GM23248 (cell line): ENCODE measurements at regions not wholly inside any gene's neighbourhood (a gene's known extent, or its start where the extent isn't known, plus 50 kb on each side); places are given as distances from the start of the nearest gene placed in this dataset.

ENCODE experiments used
- DNase-seq: peaks from one replicate; pipeline ENCODE4 v3.0.0-alpha.2; 2015
- H2AFZ ChIP-seq: fragments of 200-600 bp; sonication (generic); 2 replicates; pipeline ENCODE4 v1.6.1; 2016; ENCODE audit warnings: antibody characterized with exemption
- H3F3A ChIP-seq: fragments of 200-600 bp; sonication (generic); 2 replicates; pipeline ENCODE4 v1.6.1; 2016; ENCODE audit warnings: mild to moderate bottlenecking, antibody characterized with exemption, mixed run types; ENCODE audit not compliant: insufficient read depth
- H3K27ac ChIP-seq: fragments of 200-600 bp; sonication (generic); 2 replicates; pipeline ENCODE4 v1.5.1; 2016; ENCODE audit warnings: mild to moderate bottlenecking
- H3K27me3 ChIP-seq: fragments of 200-600 bp; sonication (generic); replicated peaks from 2 replicates; pipeline ENCODE4 v1.6.1; 2016; ENCODE audit warnings: mild to moderate bottlenecking; ENCODE audit not compliant: insufficient read depth
- H3K36me3 ChIP-seq: fragments of 200-600 bp; sonication (generic); 2 replicates; pipeline ENCODE4 v1.6.1; 2016; ENCODE audit warnings: low read depth, mild to moderate bottlenecking
- H3K4me1 ChIP-seq: fragments of 200-600 bp; sonication (generic); 2 replicates; pipeline ENCODE4 v1.6.1; 2016; ENCODE audit warnings: mild to moderate bottlenecking; ENCODE audit not compliant: insufficient read depth
- H3K4me2 ChIP-seq: fragments of 200-600 bp; sonication (generic); one replicate; pipeline ENCODE4 v1.6.1; 2016; ENCODE audit warnings: mild to moderate bottlenecking; ENCODE audit not compliant: unreplicated experiment
- H3K4me3 ChIP-seq: fragments of 200-600 bp; sonication (generic); 2 replicates; pipeline ENCODE4 v1.5.1; 2016; ENCODE audit warnings: mild to moderate bottlenecking
- H3K79me2 ChIP-seq: fragments of 200-600 bp; sonication (generic); 2 replicates; pipeline ENCODE4 v1.6.1; 2016; ENCODE audit warnings: mild to moderate bottlenecking; ENCODE audit not compliant: insufficient read depth
- H3K9ac ChIP-seq: fragments of 200-600 bp; sonication (generic); 2 replicates; pipeline ENCODE4 v1.6.1; 2016; ENCODE audit warnings: mild to moderate bottlenecking
- H3K9me2 ChIP-seq: fragments of 200-600 bp; sonication (generic); 2 replicates; pipeline ENCODE4 v1.6.1; 2016; ENCODE audit warnings: mixed run types, mild to moderate bottlenecking, moderate library complexity; ENCODE audit not compliant: insufficient read depth
- H3K9me3 ChIP-seq: fragments of 200-600 bp; sonication (generic); one replicate; pipeline ENCODE4 v1.6.1; 2017; ENCODE audit warnings: low read depth
- H4K20me1 ChIP-seq: fragments of 200-600 bp; sonication (generic); 2 replicates; pipeline ENCODE4 v1.6.0; 2016; ENCODE audit not compliant: insufficient read depth
- EZH2 ChIP-seq: fragments of 200-600 bp; sonication (generic); IDR thresholded peaks from 2 replicates; pipeline ENCODE4 v1.6.1; 2018; ENCODE audit warnings: antibody characterized with exemption, mild to moderate bottlenecking; ENCODE audit not compliant: insufficient read depth, poor library complexity, severe bottlenecking
- EZH2phosphoT487 ChIP-seq: fragments of 200-600 bp; sonication (generic); IDR thresholded peaks from 2 replicates; pipeline ENCODE4 v1.6.1; 2018; ENCODE audit warnings: antibody characterized with exemption, moderate library complexity, mild to moderate bottlenecking, low read depth; ENCODE audit not compliant: insufficient read depth
- WGBS, 2 experiments: methylation state at CpG; one replicate each; pipeline ENCODE4 v1.1.6; 2015 to 2017; ENCODE audit warnings: low lambda C conversion rate in 2 of 2, low coverage in 1 of 2; ENCODE audit errors: missing lambda C conversion rate in 2 of 2; 5-methylcytosine and 5-hydroxymethylcytosine counted together
- in situ Hi-C: fragments of 300-500 bp; cut with MboI; formaldehyde crosslinking; loops from 2 replicates; pipeline ENCODE4 v1.15.0; 2020

DNA sequence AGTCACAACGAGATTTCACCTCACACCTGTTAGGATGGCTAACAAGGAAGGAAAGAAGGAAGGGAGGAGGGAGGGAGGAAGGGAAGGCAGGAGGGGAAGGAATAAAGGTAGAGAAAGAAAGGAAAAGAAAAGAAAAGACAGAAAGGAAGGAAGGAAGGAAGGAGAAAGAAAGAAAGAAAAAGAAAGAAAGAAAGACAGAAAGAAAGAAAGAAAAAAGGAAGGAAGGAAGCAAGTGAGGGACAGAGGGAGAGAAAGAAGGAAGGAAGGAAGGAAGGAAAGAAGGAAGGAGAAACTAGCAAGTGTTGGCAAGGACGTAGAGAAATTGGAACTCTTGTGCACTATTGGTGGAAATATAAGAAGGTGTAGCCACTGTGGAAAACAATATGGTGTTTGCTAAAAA lies 52.2 kb downstream of the CCDC185 start:
- in situ Hi-C loops = no loop called here
- Histone ChIP-seq H4K20me1 (no peaks in the 10 kb centered on the region), H3K27ac (no peak overlapping the region), H3K4me3 (no peak overlapping the region), H3F3A (no peaks in the 10 kb centered on the region), H3K79me2 (no peaks in the 10 kb centered on the region), H3K27me3 (peaks cover 5% of the 10 kb centered on the region), H3K4me1 (no peaks in the 10 kb centered on the region), H3K9me3 (no peaks in the 10 kb centered on the region), H3K4me2 (no peak overlapping the region), H3K9ac (no peak overlapping the region), H2AFZ (no peak overlapping the region), H3K36me3 (no peaks in the 10 kb centered on the region), H3K9me2 (no peaks in the 10 kb centered on the region)
- DNase-seq = no peak
- WGBS, 2 experiments = 27 to 31% methylated on average over 2 of the region's 2 CpGs
- TF ChIP-seq EZH2 (no peak), EZH2phosphoT487 (no peak)

DNA sequence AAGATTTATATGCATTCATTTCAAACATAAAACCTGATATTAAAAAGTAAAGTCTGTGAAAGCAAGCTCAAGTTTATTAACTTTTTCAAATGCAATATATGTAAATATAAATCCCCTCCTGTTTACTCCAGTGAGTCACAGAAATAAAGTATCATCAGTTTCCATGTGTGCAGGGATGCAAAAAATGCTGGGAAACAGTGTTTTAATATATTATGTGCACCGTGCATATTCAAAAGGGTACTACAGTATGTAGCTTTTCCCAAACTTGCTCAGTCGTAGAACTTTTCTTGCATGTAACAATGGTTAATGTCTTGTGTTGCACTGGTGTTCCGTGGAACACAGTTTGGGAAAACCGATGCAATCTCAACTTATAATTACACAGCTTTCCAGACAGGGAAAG lies 60.7 kb downstream of the CCDC185 start:
- H3K4me3 ChIP-seq = no peak overlapping the region
- H3K79me2 ChIP-seq = no peaks in the 10 kb centered on the region
- H3K27ac ChIP-seq = no peak overlapping the region
- H3K9ac ChIP-seq = no peak overlapping the region
- no peaks in the 10 kb centered on the region for H3K9me3 ChIP-seq
- H3K4me1 ChIP-seq = no peaks in the 10 kb centered on the region
- no peaks in the 10 kb centered on the region for H3K36me3 ChIP-seq
- H3F3A ChIP-seq = no peaks in the 10 kb centered on the region
- no peak overlapping the region for H3K4me2 ChIP-seq
- no peaks in the 10 kb centered on the region; the same call in 1 of the 2 replicates for H3K27me3 ChIP-seq
- H3K9me2 ChIP-seq = no peaks in the 10 kb centered on the region
- no peak overlapping the region for H2AFZ ChIP-seq
- in situ Hi-C loops = no loop called here
- TF ChIP-seq EZH2 = no peak
- no peak for TF ChIP-seq EZH2phosphoT487
- WGBS, 2 experiments = 63 to 66% methylated on average over 4 of the region's 4 CpGs
- no peak for DNase-seq
- H4K20me1 ChIP-seq = no peaks in the 10 kb centered on the region

DNA sequence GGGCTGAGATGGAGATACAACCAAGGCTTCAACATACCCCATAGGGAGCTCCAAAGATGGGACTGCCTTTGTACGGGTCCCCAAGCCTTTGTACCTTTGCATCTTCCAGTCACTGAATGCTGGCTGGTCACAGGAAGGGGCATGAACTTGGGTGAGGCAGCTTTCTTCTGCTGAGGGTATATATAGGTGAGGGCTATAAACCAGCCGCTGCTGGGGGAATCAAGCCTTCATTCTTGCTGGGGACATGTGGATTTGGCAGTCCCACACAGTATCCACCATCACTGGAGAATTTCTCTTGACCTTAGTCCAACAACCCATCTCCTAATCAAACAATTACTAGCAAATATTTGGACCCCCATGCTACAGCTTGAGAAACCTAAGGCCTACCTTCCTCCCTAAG lies 61.7 kb downstream of the CCDC185 start:
- no peak overlapping the region for H2AFZ ChIP-seq
- H3K4me3 ChIP-seq = no peak overlapping the region
- in situ Hi-C loops = no loop called here
- H3K9me3 ChIP-seq = no peaks in the 10 kb centered on the region
- no peak overlapping the region for H3K27ac ChIP-seq
- H3K36me3 ChIP-seq = no peaks in the 10 kb centered on the region
- no peak overlapping the region for H3K9ac ChIP-seq
- H3K9me2 ChIP-seq = no peaks in the 10 kb centered on the region
- H4K20me1 ChIP-seq = no peaks in the 10 kb centered on the region
- TF ChIP-seq EZH2 = no peak
- TF ChIP-seq EZH2phosphoT487 = no peak
- no peaks in the 10 kb centered on the region; the same call in 1 of the 2 replicates for H3K27me3 ChIP-seq
- no peak overlapping the region for H3K4me2 ChIP-seq
- H3F3A ChIP-seq = no peaks in the 10 kb centered on the region
- H3K79me2 ChIP-seq = no peaks in the 10 kb centered on the region
- no peaks in the 10 kb centered on the region for H3K4me1 ChIP-seq
- no peak for DNase-seq
- 37 to 51% methylated on average over 2 of the region's 2 CpGs for WGBS, 2 experiments

DNA sequence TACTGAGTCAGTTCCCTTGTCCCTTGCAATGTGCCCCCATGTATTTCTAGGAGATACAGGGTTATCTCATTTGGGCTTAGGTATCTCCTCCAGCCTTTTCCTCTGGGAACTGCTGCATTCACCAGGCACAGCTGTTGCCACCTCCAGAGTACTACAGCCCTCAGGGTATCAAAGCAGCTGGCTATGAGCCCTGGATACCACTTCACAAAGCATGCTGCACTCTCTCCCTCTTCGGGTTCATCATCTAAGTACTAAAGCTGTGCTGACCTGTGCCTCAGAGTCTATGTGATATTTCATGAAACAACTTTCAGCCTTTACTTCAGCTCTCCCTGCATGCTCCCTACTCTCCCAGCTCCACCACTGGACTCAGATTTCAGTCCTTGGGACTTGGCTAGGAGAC lies 62.3 kb downstream of the CCDC185 start:
- H4K20me1 ChIP-seq = no peaks in the 10 kb centered on the region
- in situ Hi-C loops = no loop called here
- no peak overlapping the region for H2AFZ ChIP-seq
- no peaks in the 10 kb centered on the region for H3K9me2 ChIP-seq
- H3K9ac ChIP-seq = no peak overlapping the region
- WGBS, 2 experiments = 5 to 20% methylated on average over 1 of the region's 1 CpG
- DNase-seq = no peak
- no peaks in the 10 kb centered on the region for H3K79me2 ChIP-seq
- H3K27me3 ChIP-seq = no peaks in the 10 kb centered on the region; the same call in 1 of the 2 replicates
- no peaks in the 10 kb centered on the region for H3F3A ChIP-seq
- no peak overlapping the region for H3K4me3 ChIP-seq
- H3K4me2 ChIP-seq = no peak overlapping the region
- no peaks in the 10 kb centered on the region for H3K36me3 ChIP-seq
- no peaks in the 10 kb centered on the region for H3K4me1 ChIP-seq
- H3K9me3 ChIP-seq = no peaks in the 10 kb centered on the region
- no peak for TF ChIP-seq EZH2phosphoT487
- TF ChIP-seq EZH2 = no peak
- H3K27ac ChIP-seq = no peak overlapping the region

DNA sequence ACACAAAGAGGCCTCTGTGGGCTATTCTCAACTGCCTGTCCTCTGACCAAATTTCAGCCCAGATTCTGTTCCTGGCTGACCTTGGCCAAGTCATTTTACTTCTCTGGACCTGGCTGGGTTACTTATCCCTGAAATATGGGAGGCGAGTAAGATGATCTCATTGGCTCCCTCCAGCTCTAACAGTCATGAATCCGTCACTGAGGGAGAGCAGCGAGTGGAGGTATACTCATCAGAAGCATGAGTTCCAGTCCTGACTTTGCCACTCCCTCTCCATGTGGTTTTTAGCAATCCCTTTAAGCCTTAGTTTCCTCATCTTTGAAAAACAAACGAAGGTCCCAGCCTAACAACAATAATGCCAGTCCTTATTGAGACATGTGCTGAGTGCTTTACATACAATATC lies 63.5 kb downstream of the CCDC185 start:
- H2AFZ ChIP-seq = no peak overlapping the region
- in situ Hi-C loops = no loop called here
- H3K79me2 ChIP-seq = no peaks in the 10 kb centered on the region
- H3K36me3 ChIP-seq = no peaks in the 10 kb centered on the region
- 62 to 63% methylated on average over 4 of the region's 4 CpGs for WGBS, 2 experiments
- no peak overlapping the region for H3K4me2 ChIP-seq
- H3F3A ChIP-seq = no peaks in the 10 kb centered on the region
- no peak overlapping the region for H3K27ac ChIP-seq
- TF ChIP-seq EZH2 (no peak), EZH2phosphoT487 (no peak)
- H3K4me3 ChIP-seq = no peak overlapping the region
- H3K27me3 ChIP-seq = no peaks in the 10 kb centered on the region; the same call in 1 of the 2 replicates
- no peaks in the 10 kb centered on the region for H3K4me1 ChIP-seq
- H3K9ac ChIP-seq = no peak overlapping the region
- no peaks in the 10 kb centered on the region for H3K9me3 ChIP-seq
- DNase-seq = peak; percentile 12
- H4K20me1 ChIP-seq = no peaks in the 10 kb centered on the region
- no peaks in the 10 kb centered on the region for H3K9me2 ChIP-seq
